Spleen (tissue), 11 donors: ENCODE measurements at regions not wholly inside any gene's neighbourhood (a gene's known extent, or its start where the extent isn't known, plus 50 kb on each side); places are given as distances from the start of the nearest gene placed in this dataset.

Experiments
- DNase-seq: peaks from one replicate; pipeline ENCODE4 v3.0.0-alpha.2; 2020
- H3K27ac ChIP-seq, 8 donors: fragments of 200-600 bp; sonication (generic) in 7 of 8; 1 replicate in 4 of 8; 2 replicates in 4 of 8; pipeline versions ENCODE4 v1.5.0 to v1.8.0; 2016 to 2021; ENCODE audit warnings: inconsistent platforms in 4 of 8, mild to moderate bottlenecking in 4 of 8, moderate library complexity in 1 of 8
- H3K27me3 ChIP-seq, 7 donors: fragments of 200-600 bp; sonication (generic) in 6 of 7; replicated peaks in 1 of 7; 1 replicate in 4 of 7; 2 replicates in 3 of 7; pipeline versions ENCODE4 v1.5.0 to v1.8.0; 2016 to 2021; ENCODE audit warnings: inconsistent platforms in 3 of 7, mild to moderate bottlenecking in 1 of 7
- H3K36me3 ChIP-seq, 6 donors: fragments of 200-600 bp; sonication (generic) in 5 of 6; 1 replicate in 4 of 6; 2 replicates in 2 of 6; pipeline versions ENCODE4 v1.5.0 to v1.8.0; 2016 to 2021; ENCODE audit warnings: inconsistent platforms in 2 of 6
- H3K4me1 ChIP-seq, 6 donors: fragments of 200-600 bp; sonication (generic) in 5 of 6; 1 replicate in 3 of 6; 2 replicates in 3 of 6; pipeline versions ENCODE4 v1.5.0 to v1.8.0; 2016 to 2021; ENCODE audit warnings: inconsistent platforms in 3 of 6
- H3K4me3 ChIP-seq, 8 donors: fragments of 200-600 bp; sonication (generic) in 7 of 8; 1 replicate in 4 of 8; 2 replicates in 4 of 8; pipeline versions ENCODE4 v1.5.0 to v1.8.0; 2016 to 2021; ENCODE audit warnings: inconsistent platforms in 4 of 8, mild to moderate bottlenecking in 4 of 8, moderate library complexity in 2 of 8
- H3K9me3 ChIP-seq, 8 donors: fragments of 200-600 bp; sonication (generic) in 7 of 8; 1 replicate in 4 of 8; 2 replicates in 4 of 8; pipeline versions ENCODE4 v1.5.0 to v1.8.0; 2016 to 2021; ENCODE audit warnings: inconsistent platforms in 4 of 8
- CTCF ChIP-seq, 11 experiments: fragments of 200-600 bp in 7 of 11; fragments of 450-650 bp in 4 of 11; sonication (generic) in 4 of 11; IDR thresholded peaks in 8 of 11; conservative IDR thresholded peaks in 3 of 11; 1 replicate in 7 of 11; 2 replicates in 4 of 11; pipeline versions ENCODE4 v1.4.0 to v1.8.0; 2016 to 2021; ENCODE audit warnings: antibody characterized with exemption in 11 of 11, inconsistent platforms in 4 of 11, mild to moderate bottlenecking in 1 of 11
- POLR2A ChIP-seq, 3 donors: fragments of 450-650 bp; IDR thresholded peaks; one replicate each; pipeline ENCODE4 v1.5.1; 2017; ENCODE audit warnings: antibody characterized with exemption in 3 of 3, mild to moderate bottlenecking in 1 of 3
- POLR2AphosphoS5 ChIP-seq, 3 donors: sonication (generic); formaldehyde crosslinking; IDR thresholded peaks; one replicate each; pipeline ENCODE4 v1.5.1; 2017; ENCODE audit warnings: antibody characterized with exemption in 3 of 3
- WGBS, 5 donors: extraction: QIAGEN DNeasy Blood & Tissue Kit in 3 of 5; methylation state at CpG; one replicate each; pipeline versions ENCODE4 v1.1.5 to v1.1.7; 2013 to 2018; 5-methylcytosine and 5-hydroxymethylcytosine counted together
- intact Hi-C: fragments of 100-400 bp; cut with DNase I; formaldehyde crosslinking; loops from one replicate; pipeline ENCODE4 v1.15.0; 2023; ENCODE audit warnings: low total_unique reads
- donor health status: healthy with polysubstance abuse.
- donor health status: DM: no; HTN: no; CAD: no; lungs with moderate emphysema.
- donor health status: DM: no; HTN: no; CAD: no.
- donor health status: Bipolar disorder and iron deficiency.
- donor health status: healthy.
- donor health status: DM: no; HTN: no; CAD: no.
- donor health status: DM: yes; HTN: yes; CAD: no.

GRCh38 chr20:10724449-10725173, 50.8 kb upstream of the JAG1 start:
- peaks cover 0 to 1% (median 0%) of the 10 kb centered on the region in 8 donors for H3K9me3 ChIP-seq
- no peaks in the 10 kb centered on the region for H3K27me3 ChIP-seq
- 90 to 95% (median 91%) methylated on average over 6 of the region's 6 CpGs for WGBS, 5 donors
- H3K27ac ChIP-seq: no peak overlapping the region
- no peak for TF ChIP-seq CTCF (IDR thresholded peaks at IDR 0.05 in 8 of 11, conservative IDR thresholded peaks at IDR 0.05 in 3 of 11)
- TF ChIP-seq POLR2A (IDR thresholded peaks at IDR 0.05): no peak
- no peak for TF ChIP-seq POLR2AphosphoS5 (IDR thresholded peaks at IDR 0.05)
- no peak for DNase-seq
- intact Hi-C loops: no loop called here
- H3K4me3 ChIP-seq: no peak overlapping the region
- H3K36me3 ChIP-seq: no peaks in the 10 kb centered on the region
- peaks cover 0 to 7% (median 0%) of the 10 kb centered on the region in 6 donors for H3K4me1 ChIP-seq

- no peak overlapping the region for H3K27ac ChIP-seq
- intact Hi-C loops: no loop called here
- 88 to 89% (median 89%) methylated on average over 8 of the region's 8 CpGs for WGBS, 5 donors
- H3K9me3 ChIP-seq: peaks cover 0 to 7% (median 0%) of the 10 kb centered on the region in 8 donors
- H3K4me1 ChIP-seq: no peaks in the 10 kb centered on the region
- no peaks in the 10 kb centered on the region for H3K36me3 ChIP-seq
- DNase-seq: no peak
- H3K27me3 ChIP-seq: no peaks in the 10 kb centered on the region
- H3K4me3 ChIP-seq: no peak overlapping the region
- TF ChIP-seq POLR2AphosphoS5 (IDR thresholded peaks at IDR 0.05) (no peak), CTCF (IDR thresholded peaks at IDR 0.05 in 8 of 11, conservative IDR thresholded peaks at IDR 0.05 in 3 of 11) (no peak), POLR2A (IDR thresholded peaks at IDR 0.05) (no peak)
These were observed 55.3 kb upstream of the JAG1 start for GRCh38 chr20:10728873-10729670.

GRCh38 chr20:10729785-10730184, 56.0 kb upstream of the JAG1 start:
- Histone ChIP-seq H3K27me3 (no peaks in the 10 kb centered on the region), H3K36me3 (no peaks in the 10 kb centered on the region), H3K9me3 (peaks cover 0 to 7% (median 0%) of the 10 kb centered on the region in 8 donors), H3K27ac (no peak overlapping the region), H3K4me1 (no peaks in the 10 kb centered on the region), H3K4me3 (no peak overlapping the region)
- no peak for DNase-seq
- no peak for TF ChIP-seq POLR2A (IDR thresholded peaks at IDR 0.05)
- TF ChIP-seq POLR2AphosphoS5 (IDR thresholded peaks at IDR 0.05): no peak
- no peak for TF ChIP-seq CTCF (IDR thresholded peaks at IDR 0.05 in 8 of 11, conservative IDR thresholded peaks at IDR 0.05 in 3 of 11)
- intact Hi-C loops: no loop called here

GRCh38 chr20:10730629-10731183, 56.9 kb upstream of the JAG1 start:
- Histone ChIP-seq H3K27me3 (no peaks in the 10 kb centered on the region), H3K4me1 (no peaks in the 10 kb centered on the region), H3K27ac (no peak overlapping the region), H3K4me3 (no peak overlapping the region), H3K36me3 (no peaks in the 10 kb centered on the region), H3K9me3 (peaks cover 0 to 7% (median 0%) of the 10 kb centered on the region in 8 donors)
- DNase-seq: no peak
- intact Hi-C loops: no loop called here
- TF ChIP-seq POLR2A (IDR thresholded peaks at IDR 0.05): no peak
- TF ChIP-seq POLR2AphosphoS5 (IDR thresholded peaks at IDR 0.05): no peak
- no peak for TF ChIP-seq CTCF (IDR thresholded peaks at IDR 0.05 in 8 of 11, conservative IDR thresholded peaks at IDR 0.05 in 3 of 11)
- WGBS, 5 donors: 90 to 97% (median 96%) methylated on average over 1 of the region's 1 CpG
